Panc1 (cell line): ENCODE measurements at regions not wholly inside any gene's neighbourhood (a gene's known extent, or its start where the extent isn't known, plus 50 kb on each side); places are given as distances from the start of the nearest gene placed in this dataset.

ENCODE experiments used
- ATAC-seq: fragments of 200-7000 bp; cut with Tn5 transposase; 2 replicates; pipeline ENCODE4 v1.9.1; 2020; ENCODE audit warnings: mild to moderate bottlenecking, moderate library complexity
- BruUV-seq: library from RNA; stranded (reverse); fragments of 400-500 nt; replicated peaks from 2 replicates; lab custom pipeline; 2021; lab: Mats Ljungman, UMichigan
- CTCF ChIA-PET: fragments of 300-600 bp; sonication (Branson Sonifier 250); formaldehyde crosslinking; loops from one replicate; lab custom pipeline; 2022; ENCODE audit warnings: antibody characterized with exemption; lab: Charles Lee
- POLR2A ChIA-PET: fragments of 300-600 bp; sonication (Branson Sonifier 250); formaldehyde crosslinking; loops from one replicate; lab custom pipeline; 2022; ENCODE audit warnings: antibody characterized with exemption; lab: Charles Lee
- DNase-seq: peaks from one replicate; pipeline ENCODE4 v3.0.0-alpha.2; 2010; ENCODE audit warnings: low read depth, low spot score
- H3K27ac ChIP-seq: 2 replicates; pipeline ENCODE4 v1.5.1; 2011; ENCODE audit warnings: mild to moderate bottlenecking, low read length, inconsistent platforms
- H3K27me3 ChIP-seq: fragments of 200-500 bp; sonication (Bioruptor generic); 2 replicates; pipeline ENCODE4 v1.6.0; 2014; ENCODE audit warnings: low read length, inconsistent platforms; ENCODE audit not compliant: control insufficient read depth, insufficient read depth
- H3K36me3 ChIP-seq: fragments of 200-500 bp; sonication (Bioruptor generic); 2 replicates; pipeline ENCODE4 v1.5.1; 2014; ENCODE audit warnings: inconsistent platforms, mild to moderate bottlenecking, low read length, moderate library complexity; ENCODE audit not compliant: control insufficient read depth, insufficient read depth
- H3K4me1 ChIP-seq: 2 replicates; pipeline ENCODE4 v1.5.1; 2011; ENCODE audit warnings: inconsistent platforms, mild to moderate bottlenecking, low read length, moderate library complexity; ENCODE audit not compliant: control insufficient read depth, insufficient read depth
- H3K4me3 ChIP-seq, 2 experiments: 2 replicates each; pipeline ENCODE4 v1.5.1; 2011 to 2012; ENCODE audit warnings: low read depth in 2 of 2, low read length in 2 of 2, mild to moderate bottlenecking in 2 of 2, inconsistent platforms in 1 of 2, moderate library complexity in 1 of 2
- H3K9me3 ChIP-seq: fragments of 200-500 bp; sonication (Bioruptor generic); 2 replicates; pipeline ENCODE4 v1.5.1; 2014; ENCODE audit warnings: low read depth, mild to moderate bottlenecking, inconsistent platforms, low read length, moderate library complexity; ENCODE audit not compliant: control insufficient read depth, insufficient read depth
- CTCF ChIP-seq: fragments of 450-650 bp; IDR thresholded peaks from 2 replicates; pipeline ENCODE4 v1.5.1; 2017; ENCODE audit warnings: mild to moderate bottlenecking
- POLR2AphosphoS5 ChIP-seq: IDR thresholded peaks from 2 replicates; pipeline ENCODE4 v1.6.1; 2012; ENCODE audit warnings: mild to moderate bottlenecking, low read depth, low read length, moderate library complexity
- SIN3A ChIP-seq: IDR thresholded peaks from 2 replicates; pipeline ENCODE4 v1.6.1; 2012; ENCODE audit warnings: low read depth, mild to moderate bottlenecking, low read length, moderate library complexity, borderline replicate concordance; ENCODE audit not compliant: insufficient read depth
- TCF7L2 ChIP-seq: IDR thresholded peaks from 2 replicates; pipeline ENCODE4 v1.6.1; 2011; ENCODE audit warnings: mild to moderate bottlenecking, low read depth, low read length, inconsistent platforms
- in situ Hi-C: cut with HindIII; loops from 2 replicates; pipeline ENCODE4 v1.10.0; 2016; ENCODE audit warnings: low sequenced_read_pairs, low pct_unique_long_range_greater_than_20kb
- intact Hi-C: fragments of 100-400 bp; cut with micrococcal nuclease; formaldehyde crosslinking; loops from one replicate; pipeline ENCODE4 v1.10.0; 2022; ENCODE audit not compliant: unreplicated experiment
- TF ChIP-seq, protein P1 (sequence below), 2 experiments: IDR thresholded peaks; 2 replicates each; pipeline ENCODE4 v1.6.1; 2011 to 2012; ENCODE audit warnings: low read depth in 2 of 2, control low read depth in 1 of 2, low read length in 1 of 2, mild to moderate bottlenecking in 1 of 2, moderate library complexity in 1 of 2; ENCODE audit not compliant: insufficient read depth in 1 of 2

DNA sequence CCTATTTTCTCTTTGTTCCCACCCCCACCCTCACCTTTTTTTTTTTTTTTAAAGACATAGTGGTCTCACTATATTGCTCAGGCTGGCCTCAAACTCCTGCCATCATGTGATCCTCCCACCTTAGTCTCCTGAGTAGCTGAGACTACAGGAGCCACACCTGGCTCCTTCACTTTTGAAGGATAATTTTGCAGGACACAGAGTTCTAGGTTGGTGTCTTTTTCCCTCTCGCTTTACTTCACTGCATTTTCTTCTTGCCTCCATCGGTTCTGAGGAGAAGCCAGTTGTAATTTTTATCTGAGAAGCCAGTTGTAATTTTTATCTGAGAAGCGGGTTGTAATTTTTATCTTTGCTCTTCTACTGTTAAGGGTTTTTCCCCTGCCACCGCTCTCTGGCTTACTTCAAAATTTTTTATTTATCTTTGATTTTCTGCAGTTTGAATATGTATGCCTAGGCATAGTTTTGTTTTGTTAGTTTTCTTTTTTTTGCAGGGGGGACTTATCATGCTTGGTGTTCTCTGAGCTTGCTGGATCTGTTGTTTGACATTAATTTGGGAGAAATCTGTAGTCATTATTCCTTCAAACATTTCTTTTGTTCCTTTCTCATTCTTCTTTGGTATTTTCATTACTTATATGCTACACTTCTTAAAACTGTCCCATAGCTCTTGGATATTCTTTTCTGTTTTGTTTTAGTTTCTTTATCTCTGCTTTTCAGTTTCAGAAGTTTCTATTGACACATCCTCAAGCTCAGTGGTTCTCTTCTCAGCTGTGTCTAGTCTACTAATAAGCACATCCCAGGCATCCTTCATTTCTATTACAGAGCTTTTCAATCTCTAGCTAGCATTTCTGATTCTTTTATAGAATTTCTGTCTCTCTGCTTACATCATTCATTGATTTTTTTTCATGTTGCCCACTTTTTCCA lies 148.2 kb upstream of the CHD1 start:
- Histone ChIP-seq H3K4me3 (no peak overlapping the region), H3K27me3 (0 out of 2 replicates have a peak, but pooled peaks cover 2% of the 10 kb centered on the region), H3K4me1 (no peaks in the 10 kb centered on the region), H3K36me3 (no peaks in the 10 kb centered on the region), H3K27ac (no peak overlapping the region), H3K9me3 (no peaks in the 10 kb centered on the region)
- DNase-seq (no peak), ATAC-seq (no peak)
- intact Hi-C loops: no loop called here
- BruUV-seq: no TSS peak
- ChIA-PET POLR2A (no interaction called here), CTCF (no interaction called here)
- TF ChIP-seq, protein P1, sequence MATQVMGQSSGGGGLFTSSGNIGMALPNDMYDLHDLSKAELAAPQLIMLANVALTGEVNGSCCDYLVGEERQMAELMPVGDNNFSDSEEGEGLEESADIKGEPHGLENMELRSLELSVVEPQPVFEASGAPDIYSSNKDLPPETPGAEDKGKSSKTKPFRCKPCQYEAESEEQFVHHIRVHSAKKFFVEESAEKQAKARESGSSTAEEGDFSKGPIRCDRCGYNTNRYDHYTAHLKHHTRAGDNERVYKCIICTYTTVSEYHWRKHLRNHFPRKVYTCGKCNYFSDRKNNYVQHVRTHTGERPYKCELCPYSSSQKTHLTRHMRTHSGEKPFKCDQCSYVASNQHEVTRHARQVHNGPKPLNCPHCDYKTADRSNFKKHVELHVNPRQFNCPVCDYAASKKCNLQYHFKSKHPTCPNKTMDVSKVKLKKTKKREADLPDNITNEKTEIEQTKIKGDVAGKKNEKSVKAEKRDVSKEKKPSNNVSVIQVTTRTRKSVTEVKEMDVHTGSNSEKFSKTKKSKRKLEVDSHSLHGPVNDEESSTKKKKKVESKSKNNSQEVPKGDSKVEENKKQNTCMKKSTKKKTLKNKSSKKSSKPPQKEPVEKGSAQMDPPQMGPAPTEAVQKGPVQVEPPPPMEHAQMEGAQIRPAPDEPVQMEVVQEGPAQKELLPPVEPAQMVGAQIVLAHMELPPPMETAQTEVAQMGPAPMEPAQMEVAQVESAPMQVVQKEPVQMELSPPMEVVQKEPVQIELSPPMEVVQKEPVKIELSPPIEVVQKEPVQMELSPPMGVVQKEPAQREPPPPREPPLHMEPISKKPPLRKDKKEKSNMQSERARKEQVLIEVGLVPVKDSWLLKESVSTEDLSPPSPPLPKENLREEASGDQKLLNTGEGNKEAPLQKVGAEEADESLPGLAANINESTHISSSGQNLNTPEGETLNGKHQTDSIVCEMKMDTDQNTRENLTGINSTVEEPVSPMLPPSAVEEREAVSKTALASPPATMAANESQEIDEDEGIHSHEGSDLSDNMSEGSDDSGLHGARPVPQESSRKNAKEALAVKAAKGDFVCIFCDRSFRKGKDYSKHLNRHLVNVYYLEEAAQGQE (IDR thresholded peaks at IDR 0.05; ENCODE audit: insufficient read depth in 1 of 2, low read depth in 2 of 2, low read length in 1 of 2): no peak
- TF ChIP-seq SIN3A (no peak), POLR2AphosphoS5 (no peak), TCF7L2 (no peak)
- in situ Hi-C loops: no loop called here

- Histone ChIP-seq H3K27me3 (peaks cover 5% of the 10 kb centered on the region; the same call in 1 of the 2 replicates), H3K27ac (no peak overlapping the region), H3K36me3 (no peaks in the 10 kb centered on the region), H3K4me1 (no peaks in the 10 kb centered on the region), H3K9me3 (no peaks in the 10 kb centered on the region), H3K4me3 (no peak overlapping the region)
- intact Hi-C loops (no loop called here), in situ Hi-C loops (no loop called here)
- no peak for TF ChIP-seq CTCF
- TF ChIP-seq SIN3A: no peak
- no peak for TF ChIP-seq POLR2AphosphoS5
- no peak for TF ChIP-seq TCF7L2
- TF ChIP-seq, protein P1 (IDR thresholded peaks at IDR 0.05; ENCODE audit: insufficient read depth in 1 of 2, low read depth in 2 of 2, low read length in 1 of 2): no peak
- ChIA-PET POLR2A (no interaction called here), CTCF (no interaction called here)
- no TSS peak for BruUV-seq
- ATAC-seq (no peak), DNase-seq (no peak)
Observed at GRCh38 chr5:99072846-99073245, 144.0 kb upstream of the CHD1 start.
